ENCODE measurements at regions not wholly inside any gene's neighbourhood (a gene's known extent, or its start where the extent isn't known, plus 50 kb on each side); places are given as distances from the start of the nearest gene placed in this dataset.

DNA sequence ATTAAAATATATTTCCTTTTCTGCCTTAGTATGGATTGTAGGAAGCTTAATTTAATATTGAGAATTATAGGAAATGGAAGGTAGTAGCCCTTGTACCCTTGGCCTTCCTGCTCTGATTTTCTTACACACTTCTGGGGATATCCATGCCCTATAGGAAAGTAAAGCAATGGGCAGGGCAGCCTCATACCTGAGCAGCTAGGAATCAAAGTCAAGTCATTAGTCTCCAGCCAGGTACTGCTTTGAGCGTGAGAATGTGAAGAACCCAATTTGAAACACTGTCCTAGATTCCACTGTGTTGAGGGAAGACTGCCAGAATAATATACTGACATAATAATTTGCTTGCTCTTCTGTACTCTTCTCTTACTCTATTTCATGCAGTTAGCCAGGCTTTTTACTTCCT, 51.0 kb upstream of the L3MBTL3 start:
- no peak for DNase-seq

DNA sequence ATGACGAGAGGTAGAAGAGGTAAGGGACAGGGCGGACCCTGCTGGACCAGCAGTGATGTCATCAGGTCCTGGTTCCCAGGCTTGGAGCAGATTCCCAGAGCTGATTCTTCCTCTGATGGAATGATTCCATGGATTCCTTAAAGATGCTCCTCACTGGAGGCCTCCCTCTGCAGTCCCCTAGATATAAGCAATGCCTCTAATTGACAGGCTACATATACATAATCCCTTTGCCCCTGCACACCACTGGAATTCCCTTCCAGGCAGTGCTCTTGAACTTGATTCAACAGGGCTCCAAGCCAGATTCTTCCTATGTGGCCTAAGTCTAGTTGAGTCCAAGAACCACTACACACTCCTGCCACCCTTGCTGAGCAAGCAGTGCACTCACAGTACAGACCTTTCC, 52.3 kb upstream of the L3MBTL3 start:
- DNase-seq, result no peak

DNA sequence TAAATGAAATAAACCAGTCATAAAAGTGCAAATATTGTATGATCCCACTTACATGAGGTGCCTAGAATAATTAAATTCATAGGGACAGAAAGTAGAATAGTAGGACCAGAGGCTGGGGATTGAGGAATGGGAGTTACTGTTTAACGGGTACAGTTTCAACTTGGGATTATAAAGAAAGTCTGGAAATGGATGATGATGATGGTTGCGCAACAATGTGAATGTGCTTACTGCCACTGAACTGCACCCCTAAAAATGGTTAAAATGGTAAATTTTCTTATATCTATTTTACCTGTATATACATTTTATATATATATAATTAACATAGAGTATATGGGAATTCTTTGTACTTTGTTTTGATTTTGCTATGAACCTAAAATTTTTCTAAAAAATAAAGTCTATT, 53.3 kb upstream of the L3MBTL3 start:
- no peak for DNase-seq

DNA sequence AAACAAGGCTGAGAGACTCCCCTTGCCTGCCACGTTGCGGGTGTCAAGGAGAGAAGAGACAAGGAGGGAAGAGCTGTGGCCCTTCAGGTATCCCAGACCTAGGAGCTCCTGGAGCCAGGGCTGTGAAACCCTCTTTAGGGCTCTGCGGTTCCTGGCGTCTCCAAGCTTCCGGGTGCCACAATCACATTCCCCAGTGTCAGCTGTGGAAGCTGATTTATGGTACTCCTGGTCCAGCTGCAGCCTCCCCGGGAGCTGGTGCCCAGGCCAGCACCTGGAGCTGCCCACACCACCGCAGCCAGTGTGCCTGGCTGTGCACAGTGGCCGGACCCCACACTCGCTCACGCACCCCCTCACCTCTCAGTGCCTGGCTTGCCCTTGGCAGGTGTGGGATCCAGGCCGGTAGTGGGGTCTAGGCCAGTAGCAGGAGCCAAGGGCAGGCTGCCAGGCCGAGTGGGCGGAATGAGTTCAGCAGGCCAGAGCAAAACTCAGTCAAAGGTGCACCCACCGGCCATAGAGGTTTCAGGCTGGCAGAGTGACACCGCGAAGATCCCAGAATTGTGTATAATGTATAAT, 58.9 kb upstream of the L3MBTL3 start:
- no peak for DNase-seq

DNA sequence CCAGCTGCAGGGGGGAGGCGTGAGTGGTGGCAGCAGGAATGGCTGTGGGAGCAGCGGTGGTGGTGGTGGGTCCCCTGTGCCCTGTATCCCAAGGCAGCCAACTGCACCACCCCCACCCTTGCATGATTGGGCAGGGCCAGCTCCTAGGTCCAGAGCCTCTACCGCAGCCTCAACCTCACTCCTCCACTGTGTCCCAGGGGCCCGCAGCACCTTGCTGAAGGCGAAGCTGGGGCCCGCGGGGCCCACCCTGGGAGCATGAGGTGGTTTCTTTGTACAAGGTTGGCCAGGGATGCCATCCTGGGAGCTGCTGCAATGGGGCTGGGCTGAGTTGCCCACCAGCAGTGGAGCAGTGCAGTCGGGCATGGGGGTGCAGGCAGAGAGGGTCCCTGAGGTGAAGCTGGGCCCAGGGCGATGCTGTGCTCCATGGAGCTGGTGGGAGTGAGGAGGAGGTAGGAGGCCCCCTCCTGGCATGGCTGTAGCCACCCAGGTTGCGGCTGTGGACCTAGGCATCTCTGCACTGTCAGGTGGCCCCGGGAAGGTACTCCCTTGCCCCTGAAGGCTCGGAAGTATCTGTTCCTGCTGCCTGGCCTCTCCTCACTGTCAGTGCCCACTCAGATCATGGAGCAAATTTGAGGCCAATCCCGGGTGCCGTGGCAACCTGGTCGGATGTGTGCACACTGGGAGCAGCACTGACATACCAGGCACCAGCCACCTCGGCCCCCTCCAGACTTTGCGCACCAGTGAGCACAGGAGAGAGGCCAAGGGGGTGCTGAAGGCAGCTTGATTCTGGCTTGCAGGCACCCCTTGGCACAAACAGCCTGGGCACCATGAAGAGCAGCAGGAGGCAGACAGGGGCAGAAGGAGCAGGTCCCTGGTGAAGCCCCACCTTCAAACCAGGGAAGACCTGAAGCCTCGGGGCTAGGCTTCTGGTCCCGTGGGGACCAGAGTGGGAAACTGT, 60.2 kb upstream of the L3MBTL3 start:
- DNase-seq, result no peak

DNA sequence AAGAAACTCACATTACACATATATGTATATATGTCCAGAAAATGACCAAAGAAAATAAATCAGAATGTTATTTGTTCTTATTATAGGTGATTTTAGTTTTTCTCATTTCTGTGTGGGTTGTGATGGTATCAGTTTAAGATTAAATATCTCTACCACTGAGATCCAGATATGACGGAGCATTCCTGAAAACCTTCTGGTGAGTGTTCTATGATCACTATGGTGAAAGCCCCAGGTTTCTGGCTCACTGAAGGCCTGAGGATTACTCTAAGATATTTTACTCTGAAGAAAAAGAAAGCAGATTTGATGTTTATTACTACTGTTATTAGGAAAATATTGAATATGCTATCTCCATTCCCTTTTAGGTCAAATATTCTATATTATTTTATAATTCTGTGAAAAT, 62.8 kb upstream of the L3MBTL3 start:
- DNase-seq, result no peak

DNA sequence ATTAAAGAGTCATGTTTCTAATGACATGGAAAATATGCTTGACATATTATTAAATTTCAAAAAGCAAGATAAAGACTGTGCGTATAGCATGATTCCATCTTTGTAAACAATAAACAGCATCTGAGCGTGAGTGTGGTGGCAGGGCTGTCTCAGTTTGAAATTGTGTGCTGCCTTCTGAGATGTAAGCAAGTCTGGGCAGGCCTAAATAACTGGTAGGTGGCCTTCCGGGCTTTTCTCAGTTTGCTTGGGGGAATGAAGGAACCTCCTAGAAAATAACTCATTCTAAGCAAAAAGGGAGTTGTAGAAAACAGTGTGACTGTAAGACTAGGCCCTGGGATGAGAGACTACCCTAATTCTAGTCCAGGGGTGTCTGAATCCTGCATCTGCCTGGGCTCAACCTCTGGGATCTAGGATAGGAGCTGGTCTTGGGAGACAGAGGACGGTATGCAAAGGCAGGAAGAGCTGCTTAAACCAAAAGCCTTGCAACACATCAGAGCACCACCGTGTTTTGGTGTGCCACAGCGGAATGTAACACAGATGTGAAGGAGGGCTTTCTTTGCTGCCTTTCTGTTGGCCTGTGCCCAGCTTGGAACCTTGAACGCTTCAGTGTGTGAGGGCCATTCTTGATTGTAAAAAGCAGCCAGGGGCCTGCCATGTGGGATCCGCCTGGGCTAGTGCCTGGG, 63.5 kb upstream of the L3MBTL3 start:
- no peak for DNase-seq

DNA sequence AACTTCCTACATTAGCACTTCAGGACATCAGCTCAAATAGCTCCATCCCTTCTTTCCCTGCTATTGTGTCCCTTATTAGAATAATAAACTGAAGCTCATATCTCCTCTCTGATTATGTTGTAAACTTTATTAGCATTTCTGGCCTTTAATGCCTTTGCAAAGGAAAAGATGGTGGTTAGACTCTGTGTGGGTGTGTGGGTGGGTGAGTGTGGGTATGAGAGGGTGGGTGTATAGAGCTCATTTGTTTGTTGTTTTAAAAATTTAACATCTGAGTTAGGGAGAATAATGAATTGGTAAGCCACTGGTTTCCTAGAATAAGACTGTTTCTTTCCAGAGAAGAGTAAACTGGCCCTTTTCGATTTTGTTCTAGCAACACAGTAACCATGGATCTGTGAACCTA, 70.6 kb upstream of the L3MBTL3 start:
- DNase-seq, result no peak

DNA sequence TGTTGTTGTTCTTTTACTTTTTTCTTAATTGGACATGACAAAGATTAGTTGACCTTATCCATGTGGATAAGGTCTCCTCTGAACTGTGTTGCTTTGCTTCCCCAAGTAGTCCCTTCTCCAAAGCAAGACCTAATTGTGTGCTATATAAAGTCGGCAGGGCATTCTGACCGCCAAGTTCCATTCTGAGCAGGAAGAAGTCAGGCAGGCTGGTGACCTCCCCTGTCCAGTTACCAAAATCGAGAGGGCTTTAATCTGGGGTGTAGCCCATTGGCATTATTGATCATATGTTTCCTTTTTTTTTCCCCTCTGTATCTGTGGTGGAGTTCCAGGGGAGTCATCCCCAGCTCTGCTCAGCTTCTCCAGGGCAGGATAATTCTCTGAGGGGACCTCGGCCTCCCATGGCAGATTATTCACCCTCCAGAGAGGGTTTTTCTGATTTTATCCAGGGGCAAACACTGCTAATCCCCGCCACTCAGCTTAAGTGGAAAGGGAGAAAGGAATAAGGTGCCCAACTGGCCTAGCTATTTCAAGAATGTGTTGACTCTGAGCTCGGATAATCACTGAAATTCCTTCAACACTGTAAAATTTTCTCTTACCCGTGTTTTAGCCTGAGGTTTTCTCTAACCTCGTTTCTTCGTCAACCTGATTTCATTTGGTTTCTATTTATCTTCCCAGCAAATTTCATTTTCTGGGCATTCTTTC, 71.8 kb upstream of the L3MBTL3 start:
- no peak for DNase-seq

DNA sequence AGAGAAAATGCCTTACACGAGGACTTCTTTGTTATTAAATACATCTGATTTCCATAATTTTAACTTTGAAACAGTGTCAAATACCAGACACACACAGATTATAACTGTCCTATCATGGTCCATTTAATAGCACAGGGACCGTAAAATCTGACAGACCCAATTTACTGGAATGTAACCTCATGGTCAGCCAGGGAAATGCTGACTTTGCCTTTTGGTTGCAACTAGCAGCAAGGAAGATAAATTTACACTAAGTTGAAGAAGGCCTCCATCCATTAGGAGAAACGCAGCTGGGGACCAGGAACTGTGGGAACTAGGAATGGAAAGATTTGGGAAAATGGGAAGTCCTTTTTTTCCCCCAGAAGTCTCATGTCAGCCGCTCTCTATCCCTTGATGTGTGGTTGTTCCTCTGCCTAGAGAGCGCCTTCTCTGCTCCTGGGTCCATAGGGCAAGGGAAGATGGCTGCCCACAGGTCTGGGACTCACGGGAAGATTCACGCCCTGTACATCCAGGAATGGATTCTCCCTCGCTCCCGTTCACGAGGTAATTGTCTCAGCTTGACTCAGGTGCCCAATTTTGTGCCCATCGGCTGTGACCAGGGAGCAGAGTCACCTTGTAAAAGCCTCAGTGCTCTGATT, 74.6 kb upstream of the L3MBTL3 start:
- no peak for DNase-seq

DNA sequence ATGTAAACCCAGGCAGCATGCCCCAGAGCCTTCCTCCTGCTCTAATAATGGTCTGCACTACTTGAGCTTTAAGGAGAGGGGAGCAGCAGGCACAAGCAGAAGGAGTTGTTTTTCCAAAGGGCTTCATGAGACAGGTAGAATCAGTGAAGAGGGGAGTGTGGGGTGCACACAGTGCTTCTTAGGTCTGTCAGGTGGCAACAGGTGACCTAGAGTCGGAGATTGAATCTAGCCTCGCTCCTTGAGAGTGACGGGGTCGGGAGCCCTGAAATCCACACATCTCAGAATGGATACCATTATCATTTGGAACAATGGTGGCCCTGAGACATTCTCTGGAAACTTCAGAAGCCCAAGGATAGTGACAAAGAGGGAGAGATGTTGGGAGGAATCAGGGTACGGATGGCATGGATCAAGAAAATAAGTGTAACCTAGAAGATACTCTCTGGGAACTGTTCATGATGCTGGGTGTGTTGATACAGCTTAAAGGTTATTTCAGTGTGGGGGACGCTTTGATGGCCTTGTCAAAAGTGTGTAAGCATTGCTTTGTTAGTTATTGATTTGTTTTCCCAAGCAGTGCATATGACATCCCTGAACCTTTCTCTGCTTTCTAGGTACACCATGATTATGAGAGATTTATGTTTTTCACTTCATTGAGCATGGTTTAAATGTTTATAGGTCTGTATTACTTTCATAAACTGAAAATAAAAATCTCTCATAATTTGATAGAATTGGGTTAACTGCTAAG, 77.8 kb upstream of the L3MBTL3 start:
- no peak for DNase-seq

DNA sequence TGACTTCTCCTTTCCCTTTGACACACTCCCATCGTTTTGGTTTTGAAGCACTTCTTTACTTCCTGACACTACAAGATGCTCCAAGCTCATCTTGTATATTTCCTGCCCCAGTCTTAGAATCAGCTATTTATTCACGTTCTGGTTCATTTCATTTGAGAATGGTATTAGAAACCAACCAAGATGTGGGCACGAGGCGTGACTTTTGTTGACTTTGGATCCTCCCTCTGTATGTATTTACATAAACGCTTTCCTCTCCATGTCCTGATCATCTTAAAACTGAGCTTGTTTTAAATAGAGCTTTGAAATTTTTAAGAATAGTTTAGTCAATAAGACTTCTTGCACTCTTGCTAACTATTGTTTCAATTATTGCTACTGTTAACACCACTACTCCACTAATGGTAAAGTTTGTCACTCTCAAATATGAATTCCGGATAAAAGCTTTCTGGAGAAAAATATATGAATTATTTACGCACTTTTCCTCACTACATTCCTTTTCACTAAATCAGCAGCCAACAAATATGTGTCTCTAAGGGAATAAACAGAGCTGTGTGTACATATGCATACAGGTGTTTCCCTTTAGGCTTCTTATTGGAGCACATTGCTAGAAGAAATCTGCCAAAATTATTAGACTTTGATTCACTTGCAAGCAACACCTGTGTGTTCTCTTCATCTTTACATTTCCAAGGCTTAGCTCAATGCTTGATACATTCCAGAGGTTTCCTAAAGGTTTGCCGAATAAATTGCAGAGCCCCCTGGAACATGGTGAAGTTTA, 77.3 kb upstream of the TMEM244 start:
- DNase-seq, result no peak

DNA sequence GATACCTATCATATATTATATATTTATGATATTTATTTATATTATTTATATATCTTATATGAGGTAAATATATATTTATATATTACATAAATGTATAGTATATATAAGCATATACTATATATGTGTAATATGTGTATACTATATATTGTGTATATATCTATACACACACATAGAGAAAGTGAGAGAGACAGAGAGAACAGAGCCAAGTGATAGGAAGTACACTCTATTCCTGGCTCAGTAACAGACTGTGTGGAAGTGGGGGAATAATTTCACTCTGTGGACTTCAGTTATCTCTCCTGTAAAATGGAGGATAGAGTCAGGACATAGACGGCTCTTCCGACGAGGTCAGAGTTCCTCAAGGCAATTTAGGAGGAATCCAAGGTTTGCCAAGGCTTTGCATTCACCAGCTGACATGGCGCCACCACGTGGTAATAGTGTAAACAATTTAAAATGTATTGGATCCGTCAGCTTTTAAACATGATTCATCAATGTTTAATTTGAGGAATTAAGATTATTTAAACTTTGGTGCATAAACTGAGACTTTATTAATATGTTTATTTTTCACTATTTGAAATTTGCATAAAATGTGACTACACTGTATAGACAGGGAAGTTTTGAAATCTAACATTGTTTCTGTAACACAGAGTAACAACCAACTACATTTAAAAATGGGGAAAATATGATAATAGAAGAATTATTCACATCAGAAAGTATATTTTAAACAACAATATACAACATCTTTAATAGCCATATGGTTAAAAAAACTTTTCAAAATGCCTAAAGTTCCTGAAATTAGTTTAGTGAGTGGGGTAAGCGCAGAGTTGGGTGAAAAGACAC, 75.4 kb upstream of the TMEM244 start:
- peak; percentile 62 for DNase-seq

DNA sequence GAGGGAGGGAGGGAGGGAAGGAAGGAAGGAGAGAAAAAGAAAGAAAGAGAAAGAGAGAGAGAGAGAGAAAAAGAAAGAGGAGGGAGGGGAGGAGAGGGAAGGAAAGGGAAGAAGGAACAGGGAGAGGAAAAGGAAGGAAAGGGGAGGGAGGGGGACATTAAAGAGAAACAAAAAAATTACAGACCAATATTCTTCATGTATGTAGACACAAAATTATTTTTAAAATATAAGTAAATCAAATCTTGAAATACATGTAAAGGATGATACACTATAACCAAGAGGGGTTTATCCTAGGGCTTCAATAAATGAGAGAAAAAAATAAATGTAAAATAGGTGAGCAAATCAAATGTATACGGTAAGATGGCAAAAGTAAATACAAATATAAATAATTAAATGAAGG, 71.2 kb upstream of the TMEM244 start:
- DNase-seq, result no peak

DNA sequence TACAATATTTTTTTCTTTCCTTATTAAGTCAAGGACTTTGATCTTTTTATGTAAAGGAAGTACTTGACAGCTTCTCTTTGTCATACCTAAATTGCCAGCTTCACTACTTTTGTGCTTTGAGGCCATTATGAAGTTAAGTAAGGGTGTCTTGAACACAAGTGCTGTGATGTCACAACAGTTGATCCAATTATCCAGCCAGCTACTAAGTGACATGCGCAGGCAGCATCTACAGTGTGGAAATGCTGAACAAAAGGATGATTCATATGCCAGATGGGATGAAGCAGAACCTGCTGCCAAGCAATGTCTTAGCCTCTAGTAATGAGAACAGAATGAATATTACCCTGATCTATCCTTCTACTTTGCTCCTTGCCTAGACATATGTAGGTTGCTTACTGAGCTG, 68.3 kb upstream of the TMEM244 start:
- no peak for DNase-seq

DNA sequence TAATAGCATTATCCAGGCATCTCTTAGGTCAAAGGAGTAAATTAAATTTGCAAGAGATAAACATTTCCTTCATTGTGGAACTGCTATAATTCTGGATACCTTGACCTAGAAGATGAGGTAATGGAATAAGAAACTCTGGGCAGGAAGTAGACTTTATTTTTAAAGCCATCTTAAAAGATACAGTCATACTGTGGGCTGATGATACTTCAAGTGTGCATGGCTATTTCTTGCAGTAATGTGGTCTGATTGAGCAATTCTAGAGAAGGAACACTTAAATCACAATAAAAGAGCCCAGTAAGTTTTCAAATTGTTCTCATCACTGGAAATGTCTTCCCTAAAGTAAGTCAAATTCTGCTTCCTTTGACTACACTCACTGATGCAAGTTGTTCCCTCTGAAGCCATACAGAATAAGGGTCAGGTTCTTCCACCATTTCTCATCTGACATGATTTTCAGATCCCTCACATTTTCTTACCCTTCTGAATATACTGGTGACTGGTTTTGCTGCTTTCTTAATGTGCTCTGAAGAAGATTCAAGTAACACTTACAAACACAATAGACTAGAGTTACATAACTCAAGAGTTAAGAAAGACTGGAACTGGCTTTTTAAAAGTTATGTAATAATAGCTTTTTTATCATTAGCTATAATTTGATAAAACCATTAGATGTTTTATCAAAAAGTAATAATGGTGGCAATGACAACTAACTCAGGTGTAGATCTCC, 62.6 kb upstream of the TMEM244 start:
- DNase-seq, result no peak

DNA sequence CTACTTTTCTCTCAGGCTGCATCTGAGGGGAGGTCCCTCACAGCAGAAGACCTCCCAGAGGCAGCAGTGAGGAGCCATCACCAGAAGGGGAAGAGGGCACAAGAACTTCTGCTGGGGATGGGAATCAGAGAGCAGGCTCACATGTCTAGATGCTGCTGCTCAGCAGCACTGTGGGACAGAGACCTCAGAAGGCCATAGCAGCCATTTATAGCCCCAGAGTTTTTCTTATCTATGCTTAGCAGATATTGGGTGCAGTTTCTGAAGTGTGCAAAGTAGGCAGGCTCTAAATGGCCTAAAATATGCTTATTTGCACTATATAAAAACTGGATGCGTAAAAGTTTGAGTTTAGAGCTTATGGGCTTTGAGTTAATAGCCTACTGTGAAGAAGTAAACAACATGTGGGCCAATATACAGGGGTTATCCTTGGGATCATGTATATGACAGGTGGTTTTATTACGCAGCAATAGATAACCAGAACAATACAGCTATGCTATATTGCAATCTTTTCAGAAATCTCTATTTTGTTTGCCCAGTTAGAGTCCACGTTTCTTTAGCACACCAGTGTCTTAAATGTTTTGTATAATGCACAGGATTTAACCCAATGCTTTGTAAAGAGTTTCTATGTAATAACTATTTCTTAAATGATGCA, 60.2 kb upstream of the TMEM244 start:
- DNase-seq, result no peak

DNA sequence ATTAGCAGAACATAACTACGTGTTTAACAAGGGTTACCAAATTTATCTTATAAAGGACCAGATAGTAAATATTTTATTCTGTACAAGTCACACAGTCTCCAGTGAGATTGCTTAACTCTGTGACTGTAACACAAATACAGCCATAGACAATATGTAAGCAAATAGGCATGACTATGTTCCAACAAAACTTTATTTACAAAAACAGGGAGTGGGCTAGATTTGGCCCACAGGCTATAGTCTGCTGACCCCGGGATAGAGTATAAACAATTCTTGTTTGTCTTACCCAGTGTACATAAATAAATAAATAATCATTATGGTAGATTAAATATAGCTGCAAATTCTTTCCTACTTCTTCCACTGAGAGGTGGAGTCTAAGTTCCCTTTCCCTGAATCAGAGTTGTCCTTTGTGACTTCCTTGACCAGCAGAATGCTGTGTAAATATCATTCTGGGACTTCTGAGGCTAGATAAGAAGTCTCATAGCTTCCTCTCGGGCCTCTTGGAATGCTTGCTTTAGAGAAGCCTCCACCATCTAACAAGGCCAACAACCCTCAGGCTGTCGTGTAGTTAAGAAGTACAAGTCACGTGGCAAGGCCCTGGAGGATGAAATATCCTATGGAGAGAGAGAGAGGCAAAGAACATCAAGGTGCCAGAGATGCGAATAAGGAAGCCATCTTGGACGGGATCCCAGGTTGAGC, 59.1 kb upstream of the TMEM244 start:
- DNase-seq, result no peak

DNA sequence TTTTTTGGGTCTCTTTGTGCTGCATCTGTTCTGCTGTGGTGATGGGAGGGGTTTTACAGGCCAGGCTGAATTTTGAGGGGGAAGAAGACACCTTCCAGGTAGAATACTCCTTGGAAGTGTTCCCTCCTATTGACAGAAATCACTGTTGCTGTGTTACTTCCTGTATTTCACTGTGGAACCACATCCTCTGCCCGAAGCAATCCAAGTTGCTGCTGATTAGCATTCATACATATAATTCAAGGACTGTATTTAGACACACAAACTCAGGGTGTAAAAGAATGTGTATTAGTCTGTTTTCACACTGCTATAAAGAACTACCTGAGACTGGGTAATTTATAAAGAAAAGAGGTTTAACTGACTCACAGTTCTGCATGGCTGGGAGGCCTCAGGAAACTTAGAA, 50.6 kb upstream of the TMEM244 start:
- DNase-seq, result no peak

All from stimulated activated CD4-positive, alpha-beta T cell treated with anti-CD3 and anti-CD28 coated beads, Interleukin-15, amount 100 ng/mL, for 24 hours (primary cell).